ENCODE measurements at regions not wholly inside any gene's neighbourhood (a gene's known extent, or its start where the extent isn't known, plus 50 kb on each side); places are given as distances from the start of the nearest gene placed in this dataset.

DNA sequence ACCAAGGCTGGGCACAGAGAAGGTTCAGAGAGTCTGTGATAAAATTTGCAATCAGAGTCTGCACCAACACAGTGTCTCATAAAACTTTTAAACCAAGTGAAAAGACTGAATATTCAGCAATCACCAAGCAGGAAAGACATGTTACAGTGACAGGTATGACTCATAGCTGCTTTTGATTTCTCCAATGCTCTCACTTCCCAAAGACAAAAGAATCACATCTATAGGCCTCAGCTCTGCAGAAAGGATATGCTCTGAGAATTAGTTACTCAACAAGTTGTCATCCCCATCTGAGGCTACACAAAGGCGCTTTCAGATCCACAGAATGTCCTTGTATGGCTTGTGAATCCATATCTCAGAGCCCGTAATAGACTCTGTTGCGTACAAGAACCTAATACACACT, 92.5 kb downstream of the KCNF1 start:
- POLR2A ChIA-PET, result no interaction called here
- no peak for DNase-seq (ENCODE audit: extremely low spot score)
- TF ChIP-seq, protein P1, sequence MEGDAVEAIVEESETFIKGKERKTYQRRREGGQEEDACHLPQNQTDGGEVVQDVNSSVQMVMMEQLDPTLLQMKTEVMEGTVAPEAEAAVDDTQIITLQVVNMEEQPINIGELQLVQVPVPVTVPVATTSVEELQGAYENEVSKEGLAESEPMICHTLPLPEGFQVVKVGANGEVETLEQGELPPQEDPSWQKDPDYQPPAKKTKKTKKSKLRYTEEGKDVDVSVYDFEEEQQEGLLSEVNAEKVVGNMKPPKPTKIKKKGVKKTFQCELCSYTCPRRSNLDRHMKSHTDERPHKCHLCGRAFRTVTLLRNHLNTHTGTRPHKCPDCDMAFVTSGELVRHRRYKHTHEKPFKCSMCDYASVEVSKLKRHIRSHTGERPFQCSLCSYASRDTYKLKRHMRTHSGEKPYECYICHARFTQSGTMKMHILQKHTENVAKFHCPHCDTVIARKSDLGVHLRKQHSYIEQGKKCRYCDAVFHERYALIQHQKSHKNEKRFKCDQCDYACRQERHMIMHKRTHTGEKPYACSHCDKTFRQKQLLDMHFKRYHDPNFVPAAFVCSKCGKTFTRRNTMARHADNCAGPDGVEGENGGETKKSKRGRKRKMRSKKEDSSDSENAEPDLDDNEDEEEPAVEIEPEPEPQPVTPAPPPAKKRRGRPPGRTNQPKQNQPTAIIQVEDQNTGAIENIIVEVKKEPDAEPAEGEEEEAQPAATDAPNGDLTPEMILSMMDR (IDR thresholded peaks at IDR 0.05; ENCODE audit: control extremely low read depth, extremely low read depth, low read depth, missing control alignments), result no peak
- CTCF ChIA-PET, result interaction anchor here (1.4 kb wide), 1 partner anchor 14 kb away, joined by 4 read pairs; no protein-coding TSS in a partner anchor

DNA sequence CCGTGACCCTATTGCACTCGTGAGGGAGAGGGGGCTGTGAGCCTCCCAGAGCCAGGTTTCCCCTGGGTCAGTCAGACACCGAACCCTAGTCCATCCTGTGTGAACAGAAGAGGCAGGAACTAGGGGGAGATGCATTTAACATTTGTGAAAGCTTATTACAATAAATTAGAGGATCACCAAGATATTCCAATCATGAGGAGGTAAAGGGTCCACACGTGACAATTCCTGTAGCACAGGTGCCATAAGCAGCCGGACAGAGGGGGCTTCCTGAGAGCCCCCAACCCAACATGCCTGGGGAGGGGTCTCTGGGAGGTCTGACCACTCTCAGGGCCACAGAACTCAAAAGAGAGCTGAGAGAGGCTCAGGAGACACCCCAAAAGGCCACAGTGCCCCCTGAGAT, 93.3 kb downstream of the KCNF1 start:
- ChIA-PET CTCF (no interaction called here), POLR2A (no interaction called here)
- TF ChIP-seq, protein P1 (IDR thresholded peaks at IDR 0.05; ENCODE audit: control extremely low read depth, extremely low read depth, low read depth, missing control alignments), result no peak
- DNase-seq (ENCODE audit: extremely low spot score), result no peak

DNA sequence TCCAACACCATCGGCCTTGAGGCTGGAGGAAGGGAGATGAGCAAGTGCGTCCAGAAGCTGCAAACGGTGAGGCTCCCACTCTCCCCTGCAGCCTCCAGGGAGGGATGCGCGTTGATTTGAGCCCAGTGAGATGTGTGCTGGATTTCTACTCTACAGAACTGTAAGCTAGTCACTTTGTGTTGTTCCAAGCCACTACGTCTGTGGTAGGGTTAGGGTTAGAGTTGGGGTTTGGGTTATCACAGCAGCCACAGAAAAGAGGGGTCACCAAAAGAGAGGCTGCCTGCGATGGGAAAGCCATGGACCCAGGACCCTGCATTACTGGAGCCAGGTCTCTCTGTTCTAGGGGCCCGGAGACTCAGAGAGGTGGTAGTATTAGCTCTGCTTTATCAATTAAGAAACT, 94.5 kb downstream of the KCNF1 start:
- CTCF ChIA-PET, result interaction anchor here (1.1 kb wide), 1 partner anchor 164 kb away, joined by 3 read pairs; no protein-coding TSS in a partner anchor
- DNase-seq (ENCODE audit: extremely low spot score), result no peak
- POLR2A ChIA-PET, result no interaction called here
- TF ChIP-seq, protein P1 (IDR thresholded peaks at IDR 0.05; ENCODE audit: control extremely low read depth, extremely low read depth, low read depth, missing control alignments), result no peak

DNA sequence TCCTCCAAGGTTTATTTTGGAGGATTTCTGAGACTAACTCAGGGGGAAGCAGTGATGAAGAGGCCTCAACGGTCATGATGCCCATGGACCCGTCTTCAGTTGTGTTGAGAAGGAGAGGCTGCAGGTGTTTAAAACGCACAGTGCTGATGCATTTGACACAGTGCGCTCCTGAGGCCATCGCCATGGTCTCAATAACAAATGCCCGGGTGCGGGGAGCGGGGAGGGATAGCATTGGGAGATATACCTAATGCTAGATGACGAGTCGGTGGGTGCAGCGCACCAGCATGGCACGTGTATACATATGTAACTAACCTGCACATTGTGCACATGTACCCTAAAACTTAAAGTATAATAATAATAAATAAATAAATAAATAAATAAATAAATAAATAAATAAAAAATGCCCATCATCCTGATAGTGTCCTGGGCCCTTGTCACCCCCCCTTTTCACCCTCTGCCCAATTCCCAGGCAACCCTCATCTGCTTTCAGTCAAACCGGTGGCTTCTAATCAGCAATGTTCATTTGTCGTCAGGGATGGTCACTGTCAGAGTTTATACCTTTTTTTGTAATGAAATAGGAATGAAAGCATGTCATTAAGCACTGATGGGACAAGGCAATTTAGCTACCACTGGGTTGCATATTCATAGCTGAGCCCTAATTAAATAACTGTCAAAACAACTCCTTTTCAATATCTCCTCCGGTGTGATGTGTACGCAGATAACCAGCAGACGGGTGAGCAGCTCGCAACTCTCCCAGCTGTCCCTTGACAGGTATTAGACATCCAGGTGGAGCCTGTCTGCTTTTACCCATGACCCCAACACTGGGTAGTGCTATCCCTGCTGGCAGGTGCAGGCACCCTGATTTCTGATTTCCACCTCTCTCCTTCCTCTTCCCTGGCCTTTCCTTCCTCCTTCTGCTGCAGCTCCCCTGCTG, 95.9 kb downstream of the KCNF1 start:
- TF ChIP-seq, protein P1 (IDR thresholded peaks at IDR 0.05; ENCODE audit: control extremely low read depth, extremely low read depth, low read depth, missing control alignments), result no peak
- POLR2A ChIA-PET, result no interaction called here
- DNase-seq (ENCODE audit: extremely low spot score), result no peak
- CTCF ChIA-PET, result no interaction called here

DNA sequence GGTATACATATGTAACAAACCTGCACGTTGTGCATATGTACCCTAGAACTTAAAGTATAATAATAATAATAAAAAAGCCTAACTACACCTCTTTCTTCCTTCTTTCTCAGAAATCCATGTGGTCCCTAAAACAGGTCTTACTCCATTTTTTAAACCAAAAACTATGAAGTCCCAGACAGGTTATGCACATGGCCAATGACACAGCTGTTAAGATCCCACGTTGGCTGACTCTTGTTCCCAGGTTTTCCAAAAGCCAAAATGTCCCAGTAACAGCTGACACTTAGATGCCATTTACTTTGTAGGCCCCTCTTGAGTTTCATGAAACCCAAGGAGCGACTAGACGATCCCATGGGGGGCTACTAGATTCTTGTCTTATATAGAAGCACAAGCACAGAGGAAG, 97.0 kb downstream of the KCNF1 start:
- POLR2A ChIA-PET, result no interaction called here
- DNase-seq (ENCODE audit: extremely low spot score), result no peak
- TF ChIP-seq, protein P1 (IDR thresholded peaks at IDR 0.05; ENCODE audit: control extremely low read depth, extremely low read depth, low read depth, missing control alignments), result no peak
- CTCF ChIA-PET, result no interaction called here

DNA sequence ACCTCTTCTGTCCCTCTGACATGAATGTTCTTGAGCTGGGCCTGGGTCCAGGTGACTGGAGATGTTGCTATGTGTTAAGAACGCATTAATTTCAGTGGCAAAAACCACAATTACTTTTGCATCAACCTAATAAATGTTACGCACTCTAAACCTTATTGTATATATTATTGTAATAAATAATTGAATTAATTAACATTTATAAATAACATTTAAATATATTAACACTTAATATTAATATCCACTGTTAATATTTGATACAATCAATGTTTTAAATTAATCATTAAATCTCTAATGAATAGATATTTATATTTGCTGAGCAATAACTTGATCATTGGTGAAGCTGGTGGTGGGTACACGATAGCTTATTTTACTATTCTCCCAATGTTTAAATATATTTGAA, 97.4 kb downstream of the KCNF1 start:
- DNase-seq (ENCODE audit: extremely low spot score), result no peak
- CTCF ChIA-PET, result interaction anchor here (1.1 kb wide), 1 partner anchor 17 kb away, joined by 3 read pairs; no protein-coding TSS in a partner anchor
- TF ChIP-seq, protein P1 (IDR thresholded peaks at IDR 0.05; ENCODE audit: control extremely low read depth, extremely low read depth, low read depth, missing control alignments), result no peak
- POLR2A ChIA-PET, result no interaction called here

Data from GM10248 (cell line).